Activated naive CD4-positive, alpha-beta T cell treated with anti-CD3 and anti-CD28 coated beads, Interleukin-2, amount 50 U/mL, for 24 hours (primary cell): ENCODE measurements at regions not wholly inside any gene's neighbourhood (a gene's known extent, or its start where the extent isn't known, plus 50 kb on each side); places are given as distances from the start of the nearest gene placed in this dataset.
"Not testable (repeated sequence)": the region's sequence is repeated elsewhere in the genome, so short reads cannot be mapped to it uniquely, and the experiment has no call there.

ENCODE experiments used
- H3K27ac Mint-ChIP-seq: one replicate; pipeline ENCODE4 v1.8.0; 2021; ENCODE audit warnings: mild to moderate bottlenecking, mixed read lengths
- H3K27me3 Mint-ChIP-seq: one replicate; pipeline ENCODE4 v1.8.0; 2021; ENCODE audit warnings: mixed read lengths
- H3K36me3 Mint-ChIP-seq: one replicate; pipeline ENCODE4 v1.8.0; 2021; ENCODE audit warnings: mixed read lengths
- H3K4me1 Mint-ChIP-seq: one replicate; pipeline ENCODE4 v1.8.0; 2021; ENCODE audit warnings: mixed read lengths
- H3K4me3 Mint-ChIP-seq: one replicate; pipeline ENCODE4 v1.8.0; 2021; ENCODE audit warnings: mild to moderate bottlenecking, mixed read lengths
- H3K9me3 Mint-ChIP-seq: one replicate; pipeline ENCODE4 v1.8.0; 2021; ENCODE audit warnings: mixed read lengths

- not testable (repeated sequence) for H3K4me1 Mint-ChIP-seq, H3K27ac Mint-ChIP-seq, H3K36me3 Mint-ChIP-seq, H3K27me3 Mint-ChIP-seq, H3K4me3 Mint-ChIP-seq, H3K9me3 Mint-ChIP-seq
Measured at GRCh38 chr6:75031102-75031501, 174.8 kb downstream of the COL12A1 start.

GRCh38 chr6:75029333-75029732, 176.5 kb downstream of the COL12A1 start:
- H3K36me3 Mint-ChIP-seq: no peaks in the 10 kb centered on the region
- no peaks in the 10 kb centered on the region for H3K9me3 Mint-ChIP-seq
- no peaks in the 10 kb centered on the region for H3K27me3 Mint-ChIP-seq
- H3K4me1 Mint-ChIP-seq: no peaks in the 10 kb centered on the region
- no peak overlapping the region for H3K27ac Mint-ChIP-seq
- H3K4me3 Mint-ChIP-seq: no peak overlapping the region

GRCh38 chr6:75025371-75025770, 180.5 kb downstream of the COL12A1 start:
- Mint-ChIP-seq H3K27me3 (no peaks in the 10 kb centered on the region), H3K36me3 (no peaks in the 10 kb centered on the region), H3K4me3 (no peak overlapping the region), H3K9me3 (no peaks in the 10 kb centered on the region), H3K27ac (no peak overlapping the region), H3K4me1 (no peaks in the 10 kb centered on the region)

GRCh38 chr6:75024828-75025227, 181.0 kb downstream of the COL12A1 start:
- no peaks in the 10 kb centered on the region for H3K9me3 Mint-ChIP-seq
- H3K4me3 Mint-ChIP-seq: no peak overlapping the region
- no peaks in the 10 kb centered on the region for H3K36me3 Mint-ChIP-seq
- no peaks in the 10 kb centered on the region for H3K4me1 Mint-ChIP-seq
- H3K27ac Mint-ChIP-seq: no peak overlapping the region
- H3K27me3 Mint-ChIP-seq: no peaks in the 10 kb centered on the region

GRCh38 chr6:75023634-75024033, 182.2 kb downstream of the COL12A1 start:
- no peak overlapping the region for H3K4me3 Mint-ChIP-seq
- H3K4me1 Mint-ChIP-seq: no peaks in the 10 kb centered on the region
- H3K9me3 Mint-ChIP-seq: peaks cover 10% of the 10 kb centered on the region
- no peak overlapping the region for H3K27ac Mint-ChIP-seq
- no peaks in the 10 kb centered on the region for H3K36me3 Mint-ChIP-seq
- no peaks in the 10 kb centered on the region for H3K27me3 Mint-ChIP-seq

GRCh38 chr6:75020971-75021370, 184.9 kb downstream of the COL12A1 start:
- no peaks in the 10 kb centered on the region for H3K36me3 Mint-ChIP-seq
- H3K27me3 Mint-ChIP-seq: no peaks in the 10 kb centered on the region
- no peak overlapping the region for H3K27ac Mint-ChIP-seq
- peaks cover 10% of the 10 kb centered on the region for H3K9me3 Mint-ChIP-seq
- H3K4me1 Mint-ChIP-seq: no peaks in the 10 kb centered on the region
- no peak overlapping the region for H3K4me3 Mint-ChIP-seq

- no peak overlapping the region for H3K27ac Mint-ChIP-seq
- H3K36me3 Mint-ChIP-seq: no peaks in the 10 kb centered on the region
- H3K9me3 Mint-ChIP-seq: peaks cover 10% of the 10 kb centered on the region
- H3K4me1 Mint-ChIP-seq: no peaks in the 10 kb centered on the region
- H3K4me3 Mint-ChIP-seq: no peak overlapping the region
- H3K27me3 Mint-ChIP-seq: no peaks in the 10 kb centered on the region
Measured at GRCh38 chr6:75020376-75020775, 185.5 kb downstream of the COL12A1 start.

- H3K27me3 Mint-ChIP-seq: no peaks in the 10 kb centered on the region
Measured at GRCh38 chr6:75012018-75012417, 193.8 kb downstream of the COL12A1 start.

GRCh38 chr6:75003984-75004383, 201.9 kb downstream of the COL12A1 start:
- not testable (repeated sequence) for H3K4me3 Mint-ChIP-seq, H3K27me3 Mint-ChIP-seq, H3K36me3 Mint-ChIP-seq

More at GRCh38 chr6:75012018-75012417, 193.8 kb downstream of the COL12A1 start:
- no peak overlapping the region for H3K27ac Mint-ChIP-seq
- H3K4me3 Mint-ChIP-seq: no peak overlapping the region
- no peaks in the 10 kb centered on the region for H3K4me1 Mint-ChIP-seq
- no peaks in the 10 kb centered on the region for H3K9me3 Mint-ChIP-seq
- H3K36me3 Mint-ChIP-seq: no peaks in the 10 kb centered on the region

GRCh38 chr6:74997646-74998045, 208.2 kb downstream of the COL12A1 start:
- H3K4me3 Mint-ChIP-seq: no peak overlapping the region

More at GRCh38 chr6:75003984-75004383, 201.9 kb downstream of the COL12A1 start:
- not testable (repeated sequence) for H3K4me1 Mint-ChIP-seq, H3K27ac Mint-ChIP-seq, H3K9me3 Mint-ChIP-seq

GRCh38 chr6:74993136-74993535, 212.7 kb downstream of the COL12A1 start:
- no peak overlapping the region for H3K4me3 Mint-ChIP-seq

More at GRCh38 chr6:74997646-74998045, 208.2 kb downstream of the COL12A1 start:
- no peaks in the 10 kb centered on the region for H3K27me3 Mint-ChIP-seq
- H3K9me3 Mint-ChIP-seq: peaks cover 5% of the 10 kb centered on the region
- no peak overlapping the region for H3K27ac Mint-ChIP-seq
- no peaks in the 10 kb centered on the region for H3K4me1 Mint-ChIP-seq
- H3K36me3 Mint-ChIP-seq: no peaks in the 10 kb centered on the region

GRCh38 chr6:74991573-74992332, 214.1 kb downstream of the COL12A1 start:
- Mint-ChIP-seq H3K4me1 (no peaks in the 10 kb centered on the region), H3K36me3 (no peaks in the 10 kb centered on the region), H3K4me3 (no peak overlapping the region), H3K27ac (no peak overlapping the region), H3K27me3 (no peaks in the 10 kb centered on the region), H3K9me3 (no peaks in the 10 kb centered on the region)

More at GRCh38 chr6:74993136-74993535, 212.7 kb downstream of the COL12A1 start:
- Mint-ChIP-seq H3K27ac (no peak overlapping the region), H3K4me1 (no peaks in the 10 kb centered on the region), H3K9me3 (peaks cover 2% of the 10 kb centered on the region), H3K27me3 (no peaks in the 10 kb centered on the region), H3K36me3 (no peaks in the 10 kb centered on the region)

- no peaks in the 10 kb centered on the region for H3K4me1 Mint-ChIP-seq
- peaks cover 10% of the 10 kb centered on the region for H3K9me3 Mint-ChIP-seq
- no peaks in the 10 kb centered on the region for H3K36me3 Mint-ChIP-seq
- no peak overlapping the region for H3K4me3 Mint-ChIP-seq
- H3K27me3 Mint-ChIP-seq: no peaks in the 10 kb centered on the region
- no peak overlapping the region for H3K27ac Mint-ChIP-seq
Measured at GRCh38 chr6:74979065-74979766, 226.6 kb downstream of the COL12A1 start.

- Mint-ChIP-seq H3K27ac (no peak overlapping the region), H3K27me3 (no peaks in the 10 kb centered on the region), H3K9me3 (peaks cover 10% of the 10 kb centered on the region), H3K36me3 (no peaks in the 10 kb centered on the region), H3K4me1 (no peaks in the 10 kb centered on the region), H3K4me3 (no peak overlapping the region)
Measured at GRCh38 chr6:74976701-74977100, 229.2 kb downstream of the COL12A1 start.

GRCh38 chr6:74976026-74976425, 229.8 kb downstream of the COL12A1 start:
- Mint-ChIP-seq H3K4me3 (no peak overlapping the region), H3K4me1 (no peaks in the 10 kb centered on the region), H3K27ac (no peak overlapping the region), H3K27me3 (no peaks in the 10 kb centered on the region), H3K36me3 (no peaks in the 10 kb centered on the region), H3K9me3 (peaks cover 10% of the 10 kb centered on the region)

- Mint-ChIP-seq H3K27ac (no peak overlapping the region), H3K9me3 (peaks cover 4% of the 10 kb centered on the region), H3K36me3 (no peaks in the 10 kb centered on the region), H3K27me3 (no peaks in the 10 kb centered on the region), H3K4me1 (no peaks in the 10 kb centered on the region), H3K4me3 (no peak overlapping the region)
Measured at GRCh38 chr6:74973591-74973990, 232.3 kb downstream of the COL12A1 start.
